ENCODE measurements at regions not wholly inside any gene's neighbourhood (a gene's known extent, or its start where the extent isn't known, plus 50 kb on each side); places are given as distances from the start of the nearest gene placed in this dataset.

GRCh38 chr3:137201066-137201465 is 243.3 kb downstream of the IL20RB start:
- Histone ChIP-seq H3K27ac (ENCODE audit: low read depth, low read length) (no peak overlapping the region), H3K4me3 (ENCODE audit: insufficient read depth, low read length, poor library complexity, severe bottlenecking) (no peak overlapping the region), H3K9me2 (replicated peaks; ENCODE audit: insufficient read depth, low read length) (no peaks in the 10 kb centered on the region), H3K9me3 (ENCODE audit: insufficient read depth, low read length) (no peaks in the 10 kb centered on the region), H4K20me1 (ENCODE audit: low read depth, low read length) (no peaks in the 10 kb centered on the region), H3F3A (ENCODE audit: insufficient read depth) (no peaks in the 10 kb centered on the region), H3K4me2 (ENCODE audit: low read depth, low read length, poor library complexity, severe bottlenecking) (no peak overlapping the region), H2AFZ (ENCODE audit: low read depth, low read length, severe bottlenecking) (no peak overlapping the region), H3K36me3 (ENCODE audit: low read length) (no peaks in the 10 kb centered on the region), H3K79me2 (ENCODE audit: insufficient read depth, low read length) (no peaks in the 10 kb centered on the region), H3K27me3 (ENCODE audit: low read length) (no peaks in the 10 kb centered on the region), H3K9ac (ENCODE audit: low read length) (no peak overlapping the region)
- TF ChIP-seq CTCF (IDR thresholded peaks at IDR 0.05; ENCODE audit: insufficient read depth, low read length, poor library complexity, severe bottlenecking) (no peak), EZH2phosphoT487 (conservative IDR thresholded peaks at IDR 0.05; ENCODE audit: low read length) (no peak)

GRCh38 chr3:137202941-137203340 is 245.2 kb downstream of the IL20RB start:
- Histone ChIP-seq H3K9me2 (replicated peaks; ENCODE audit: insufficient read depth, low read length) (no peaks in the 10 kb centered on the region), H3K36me3 (ENCODE audit: low read length) (no peaks in the 10 kb centered on the region), H3K9me3 (ENCODE audit: insufficient read depth, low read length) (no peaks in the 10 kb centered on the region), H3K27me3 (ENCODE audit: low read length) (no peaks in the 10 kb centered on the region), H2AFZ (ENCODE audit: low read depth, low read length, severe bottlenecking) (no peak overlapping the region), H3K79me2 (ENCODE audit: insufficient read depth, low read length) (no peaks in the 10 kb centered on the region), H3F3A (ENCODE audit: insufficient read depth) (no peaks in the 10 kb centered on the region), H4K20me1 (ENCODE audit: low read depth, low read length) (no peaks in the 10 kb centered on the region), H3K4me2 (ENCODE audit: low read depth, low read length, poor library complexity, severe bottlenecking) (no peak overlapping the region), H3K4me3 (ENCODE audit: insufficient read depth, low read length, poor library complexity, severe bottlenecking) (no peak overlapping the region), H3K9ac (ENCODE audit: low read length) (no peak overlapping the region), H3K27ac (ENCODE audit: low read depth, low read length) (no peak overlapping the region)
- TF ChIP-seq CTCF (IDR thresholded peaks at IDR 0.05; ENCODE audit: insufficient read depth, low read length, poor library complexity, severe bottlenecking) = no peak
- TF ChIP-seq EZH2phosphoT487 (conservative IDR thresholded peaks at IDR 0.05; ENCODE audit: low read length) = no peak

- H4K20me1 ChIP-seq (ENCODE audit: low read depth, low read length) = no peaks in the 10 kb centered on the region
- no peak overlapping the region for H3K9ac ChIP-seq (ENCODE audit: low read length)
- H3K4me3 ChIP-seq (ENCODE audit: insufficient read depth, low read length, poor library complexity, severe bottlenecking) = no peak overlapping the region
- no peaks in the 10 kb centered on the region for H3K27me3 ChIP-seq (ENCODE audit: low read length)
- H3F3A ChIP-seq (ENCODE audit: insufficient read depth) = no peaks in the 10 kb centered on the region
- H3K79me2 ChIP-seq (ENCODE audit: insufficient read depth, low read length) = no peaks in the 10 kb centered on the region
- H3K9me2 ChIP-seq (replicated peaks; ENCODE audit: insufficient read depth, low read length) = no peaks in the 10 kb centered on the region
- H3K4me2 ChIP-seq (ENCODE audit: low read depth, low read length, poor library complexity, severe bottlenecking) = no peak overlapping the region
- TF ChIP-seq CTCF (IDR thresholded peaks at IDR 0.05; ENCODE audit: insufficient read depth, low read length, poor library complexity, severe bottlenecking) (no peak), EZH2phosphoT487 (conservative IDR thresholded peaks at IDR 0.05; ENCODE audit: low read length) (no peak)
- no peaks in the 10 kb centered on the region for H3K9me3 ChIP-seq (ENCODE audit: insufficient read depth, low read length)
- no peak overlapping the region for H3K27ac ChIP-seq (ENCODE audit: low read depth, low read length)
- no peak overlapping the region for H2AFZ ChIP-seq (ENCODE audit: low read depth, low read length, severe bottlenecking)
- H3K36me3 ChIP-seq (ENCODE audit: low read length) = no peaks in the 10 kb centered on the region
Observed at GRCh38 chr3:137204409-137204808, 246.6 kb downstream of the IL20RB start.

All from SU-DHL-6 (cell line).